H1 (cell line): ENCODE measurements at regions not wholly inside any gene's neighbourhood (a gene's known extent, or its start where the extent isn't known, plus 50 kb on each side); places are given as distances from the start of the nearest gene placed in this dataset.
A peak's percentile ranks its signal among the peaks of the same experiment; 100 is the strongest.

ENCODE experiments used
- CTCF ChIA-PET: fragments of 300-600 bp; sonication (Branson Sonifier 250); formaldehyde crosslinking; loops from one replicate; lab custom pipeline; 2021; ENCODE audit not compliant: partially characterized antibody; lab: Charles Lee
- POLR2A ChIA-PET: fragments of 300-600 bp; sonication (Branson Sonifier 250); formaldehyde crosslinking; loops from one replicate; lab custom pipeline; 2021; ENCODE audit warnings: inconsistent platforms; ENCODE audit not compliant: partially characterized antibody; lab: Charles Lee
- DNase-seq, 2 experiments: peaks; one replicate each; pipeline versions ENCODE4 v3.0.0 to v3.0.0-alpha.2; 2010 to 2022; ENCODE audit warnings: low spot score in 2 of 2, low read depth in 1 of 2, mixed read lengths in 1 of 2
- FAIRE-seq: peaks from 2 replicates; lab custom pipeline; 2011; peaks lifted over from hg19 to GRCh38; lab: Jason Lieb, UNC
- H2AFZ ChIP-seq: 2 replicates; pipeline ENCODE4 v1.8.1; 2012; ENCODE audit warnings: low read length, inconsistent platforms
- H2AK5ac ChIP-seq: 2 replicates; pipeline ENCODE4 v1.6.1; 2013; ENCODE audit warnings: low read depth, low read length
- H2BK120ac ChIP-seq: replicated peaks from 2 replicates; pipeline ENCODE3; 2013; ENCODE audit warnings: low read depth, low read length, inconsistent platforms
- H2BK12ac ChIP-seq: 2 replicates; pipeline ENCODE4 v1.6.1; 2013; ENCODE audit warnings: low read depth, low read length
- H2BK15ac ChIP-seq: 2 replicates; pipeline ENCODE4 v1.6.1; 2013; ENCODE audit warnings: low read length
- H2BK20ac ChIP-seq: 2 replicates; pipeline ENCODE4 v1.6.1; 2013; ENCODE audit warnings: low read length
- H2BK5ac ChIP-seq: 2 replicates; pipeline ENCODE4 v1.6.1; 2013; ENCODE audit warnings: low read depth, low read length
- H3K14ac ChIP-seq: 2 replicates; pipeline ENCODE4 v1.6.1; 2013; ENCODE audit warnings: inconsistent platforms; ENCODE audit not compliant: insufficient read length
- H3K18ac ChIP-seq: 2 replicates; pipeline ENCODE4 v1.6.1; 2013; ENCODE audit warnings: low read length; ENCODE audit errors: extremely low read depth
- H3K23ac ChIP-seq: 2 replicates; pipeline ENCODE4 v1.6.1; 2013; ENCODE audit warnings: inconsistent platforms; ENCODE audit not compliant: insufficient read length
- H3K23me2 ChIP-seq: 2 replicates; pipeline ENCODE4 v1.6.1; 2013; ENCODE audit warnings: low read depth, low read length
- H3K27ac ChIP-seq: 2 replicates; pipeline ENCODE4 v1.6.1; 2011; ENCODE audit warnings: low read depth, low read length, inconsistent platforms
- H3K27me3 ChIP-seq, 4 experiments: replicated peaks in 1 of 4; 1 replicate in 1 of 4; 2 replicates in 3 of 4; pipeline versions ENCODE4 v1.6.1 to v1.8.1; 2011 to 2013; ENCODE audit warnings: low read length in 3 of 4, mild to moderate bottlenecking in 3 of 4, inconsistent platforms in 2 of 4, mixed read lengths in 2 of 4, moderate library complexity in 1 of 4; ENCODE audit not compliant: control insufficient read depth in 3 of 4, insufficient read depth in 3 of 4; ENCODE audit errors: extremely low read depth in 1 of 4
- H3K36me3 ChIP-seq, 4 experiments: 2 replicates each; pipeline versions ENCODE4 v1.6.1 to v1.8.1; 2011 to 2013; ENCODE audit warnings: mild to moderate bottlenecking in 4 of 4, low read length in 3 of 4, moderate library complexity in 2 of 4, control low read depth in 1 of 4, inconsistent platforms in 1 of 4; ENCODE audit not compliant: insufficient read depth in 4 of 4, control insufficient read depth in 2 of 4
- H3K4ac ChIP-seq: replicated peaks from 2 replicates; pipeline ENCODE3; 2013; ENCODE audit warnings: low read length, low read depth, mixed read lengths, inconsistent platforms; ENCODE audit not compliant: insufficient read length
- H3K4me1 ChIP-seq, 4 experiments: replicated peaks in 1 of 4; 1 replicate in 1 of 4; 2 replicates in 3 of 4; pipeline versions ENCODE4 v1.6.1 to v1.8.1; 2011 to 2013; ENCODE audit warnings: low read length in 3 of 4, inconsistent platforms in 2 of 4, mixed read lengths in 1 of 4; ENCODE audit not compliant: insufficient read depth in 4 of 4, control insufficient read depth in 3 of 4
- H3K4me2 ChIP-seq, 2 experiments: 2 replicates each; pipeline versions ENCODE4 v1.6.1 to v1.8.1; 2011 to 2013; ENCODE audit warnings: low read depth in 2 of 2, low read length in 2 of 2, control low read depth in 1 of 2, inconsistent platforms in 1 of 2, mild to moderate bottlenecking in 1 of 2; ENCODE audit not compliant: insufficient read depth in 1 of 2
- H3K4me3 ChIP-seq, 4 experiments: fragments of 200-600, 300-600 bp in 1 of 4; sonication (generic), shearing (Covaris generic), sonication (Bioruptor Twin) in 1 of 4; 2 replicates each; pipeline versions ENCODE4 v1.5.1 to v1.8.1; 2011 to 2016; ENCODE audit warnings: low read length in 4 of 4, low read depth in 3 of 4, control low read depth in 2 of 4, inconsistent platforms in 2 of 4, mild to moderate bottlenecking in 2 of 4, mixed read lengths in 1 of 4, moderate library complexity in 1 of 4; ENCODE audit not compliant: insufficient read depth in 2 of 4; ENCODE audit errors: extremely low read depth in 1 of 4
- H3K56ac ChIP-seq: replicated peaks from 2 replicates; pipeline ENCODE3; 2013; ENCODE audit warnings: low read depth, mild to moderate bottlenecking, mixed read lengths, low read length, inconsistent platforms; ENCODE audit not compliant: insufficient read length
- H3K79me1 ChIP-seq: 2 replicates; pipeline ENCODE4 v1.6.1; 2013; ENCODE audit warnings: low read depth, low read length, control low read depth
- H3K79me2 ChIP-seq, 2 experiments: 2 replicates each; pipeline versions ENCODE4 v1.6.1 to v1.8.1; 2012 to 2013; ENCODE audit warnings: low read length in 2 of 2, mild to moderate bottlenecking in 2 of 2, inconsistent platforms in 1 of 2; ENCODE audit not compliant: insufficient read depth in 2 of 2, control insufficient read depth in 1 of 2
- H3K9ac ChIP-seq, 4 experiments: replicated peaks in 1 of 4; 1 replicate in 1 of 4; 2 replicates in 3 of 4; pipeline versions ENCODE4 v1.6.1 to v1.8.1; 2011 to 2013; ENCODE audit warnings: low read depth in 3 of 4, low read length in 3 of 4, control low read depth in 2 of 4, mild to moderate bottlenecking in 2 of 4, moderate library complexity in 2 of 4, inconsistent platforms in 1 of 4; ENCODE audit errors: extremely low read depth in 1 of 4
- H3K9me3 ChIP-seq, 2 experiments: 2 replicates each; pipeline versions ENCODE4 v1.6.1 to v1.8.1; 2012 to 2013; ENCODE audit warnings: mild to moderate bottlenecking in 2 of 2, moderate library complexity in 2 of 2, control low read depth in 1 of 2, inconsistent platforms in 1 of 2, low read depth in 1 of 2, low read length in 1 of 2, mixed read lengths in 1 of 2; ENCODE audit not compliant: insufficient read depth in 2 of 2
- H4K20me1 ChIP-seq, 2 experiments: replicated peaks in 1 of 2; 2 replicates each; pipeline versions ENCODE3 to v1.8.1; 2011 to 2013; ENCODE audit warnings: inconsistent platforms in 2 of 2, low read length in 2 of 2, mild to moderate bottlenecking in 1 of 2; ENCODE audit not compliant: insufficient read depth in 2 of 2, control insufficient read depth in 1 of 2
- H4K5ac ChIP-seq: 2 replicates; pipeline ENCODE4 v1.6.1; 2013; ENCODE audit warnings: low read length, low read depth, mixed read lengths, inconsistent platforms; ENCODE audit not compliant: insufficient read length
- H4K8ac ChIP-seq: 2 replicates; pipeline ENCODE4 v1.8.0; 2013; ENCODE audit warnings: mild to moderate bottlenecking, moderate library complexity, low read length, inconsistent platforms; ENCODE audit not compliant: insufficient read depth; ENCODE audit errors: extremely low read depth
- H4K91ac ChIP-seq: replicated peaks from 2 replicates; pipeline ENCODE3; 2013; ENCODE audit warnings: low read length, mixed read lengths, inconsistent platforms; ENCODE audit not compliant: insufficient read length
- RAD21 ChIP-seq, 2 experiments: IDR thresholded peaks in 1 of 2; conservative IDR thresholded peaks in 1 of 2; 2 replicates each; pipeline ENCODE4 v1.6.1; 2011; ENCODE audit warnings: low read depth in 2 of 2, low read length in 2 of 2, improper control_type of control experiment in 1 of 2, inconsistent platforms in 1 of 2, mild to moderate bottlenecking in 1 of 2, moderate library complexity in 1 of 2
- RXRA ChIP-seq: IDR thresholded peaks from 2 replicates; pipeline ENCODE4 v1.6.1; 2011; ENCODE audit warnings: low read depth, mild to moderate bottlenecking, low read length, moderate library complexity; ENCODE audit not compliant: insufficient read depth
- WGBS, 2 experiments: shearing (Covaris generic) in 1 of 2; methylation state at CpG; one replicate each; pipeline versions ENCODE4 v1.1.6 to v1.1.7; 2013 to 2015; ENCODE audit warnings: low lambda C conversion rate in 2 of 2, mixed read lengths in 2 of 2, inconsistent platforms in 1 of 2, low coverage in 1 of 2, missing lambda C conversion rate in 1 of 2; ENCODE audit not compliant: insufficient replicate concordance in 2 of 2, insufficient coverage in 1 of 2, insufficient read length in 1 of 2; ENCODE audit errors: extremely low coverage in 1 of 2, missing lambda C conversion rate in 1 of 2; 5-methylcytosine and 5-hydroxymethylcytosine counted together
- TF ChIP-seq, protein P1 (sequence below), 3 experiments: IDR thresholded peaks; 1 replicate in 2 of 3; 2 replicates in 1 of 3; pipeline versions ENCODE4 v1.5.1 to v1.6.1; 2011; ENCODE audit warnings: low read length in 3 of 3, mild to moderate bottlenecking in 3 of 3, inconsistent platforms in 2 of 3, low read depth in 1 of 3, moderate library complexity in 1 of 3; ENCODE audit not compliant: insufficient read depth in 1 of 3; ENCODE audit errors: control extremely low read depth in 1 of 3

DNA sequence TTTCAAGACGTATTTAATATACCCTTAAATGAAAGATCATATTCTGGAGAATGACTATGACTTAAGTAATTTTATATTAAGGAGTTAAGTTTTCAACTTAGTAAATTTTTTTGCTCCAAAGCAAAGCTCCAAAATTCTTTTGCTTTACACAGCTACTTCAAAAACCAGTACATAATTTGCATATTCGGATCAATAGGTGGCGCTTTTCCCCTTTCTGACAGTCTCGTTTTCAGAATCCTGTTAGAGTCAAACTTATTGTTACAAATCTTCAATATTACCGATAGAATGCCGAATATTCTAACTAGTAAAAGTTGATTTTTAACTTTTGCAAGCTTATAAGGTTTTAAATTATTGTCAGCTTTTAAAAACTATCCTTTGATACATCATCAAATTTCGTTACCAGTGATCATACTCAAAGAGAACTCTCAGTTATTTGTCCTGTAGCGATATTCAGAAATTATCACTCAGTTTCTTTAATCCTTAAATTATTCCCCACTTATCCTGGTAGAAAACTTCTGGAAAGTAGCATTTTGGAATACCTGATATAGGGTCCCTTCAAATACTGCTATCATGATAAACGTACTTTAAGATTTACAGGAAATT, 852.7 kb upstream of the KLHL1 start:
- POLR2A ChIA-PET: no interaction called here
- Histone ChIP-seq H3K36me3 (no peaks in the 10 kb centered on the region), H2AFZ (no peak overlapping the region), H3K4me1 (no peaks in the 10 kb centered on the region), H3K79me1 (no peaks in the 10 kb centered on the region), H4K8ac (no peak overlapping the region), H3K23ac (no peak overlapping the region), H4K20me1 (no peaks in the 10 kb centered on the region), H3K56ac (no peak overlapping the region), H2BK5ac (no peak overlapping the region), H3K4ac (no peak overlapping the region), H2BK15ac (no peak overlapping the region), H3K9ac (no peak overlapping the region), H2BK12ac (no peak overlapping the region), H2BK120ac (no peak overlapping the region), H4K91ac (no peak overlapping the region), H3K23me2 (no peaks in the 10 kb centered on the region)
- no peak for DNase-seq
- CTCF ChIA-PET: interaction anchor here (0.6 to 1.4 kb wide), 7 partner anchors 14 to 466 kb away, joined by 3 to 5 read pairs (median 3); no protein-coding TSS in a partner anchor
- peak; percentile 66 to 67 for TF ChIP-seq RAD21 (IDR thresholded peaks at IDR 0.05 in 1 of 2, conservative IDR thresholded peaks at IDR 0.05 in 1 of 2; ENCODE audit: low read depth in 2 of 2, low read length in 2 of 2)
- TF ChIP-seq, protein P1, sequence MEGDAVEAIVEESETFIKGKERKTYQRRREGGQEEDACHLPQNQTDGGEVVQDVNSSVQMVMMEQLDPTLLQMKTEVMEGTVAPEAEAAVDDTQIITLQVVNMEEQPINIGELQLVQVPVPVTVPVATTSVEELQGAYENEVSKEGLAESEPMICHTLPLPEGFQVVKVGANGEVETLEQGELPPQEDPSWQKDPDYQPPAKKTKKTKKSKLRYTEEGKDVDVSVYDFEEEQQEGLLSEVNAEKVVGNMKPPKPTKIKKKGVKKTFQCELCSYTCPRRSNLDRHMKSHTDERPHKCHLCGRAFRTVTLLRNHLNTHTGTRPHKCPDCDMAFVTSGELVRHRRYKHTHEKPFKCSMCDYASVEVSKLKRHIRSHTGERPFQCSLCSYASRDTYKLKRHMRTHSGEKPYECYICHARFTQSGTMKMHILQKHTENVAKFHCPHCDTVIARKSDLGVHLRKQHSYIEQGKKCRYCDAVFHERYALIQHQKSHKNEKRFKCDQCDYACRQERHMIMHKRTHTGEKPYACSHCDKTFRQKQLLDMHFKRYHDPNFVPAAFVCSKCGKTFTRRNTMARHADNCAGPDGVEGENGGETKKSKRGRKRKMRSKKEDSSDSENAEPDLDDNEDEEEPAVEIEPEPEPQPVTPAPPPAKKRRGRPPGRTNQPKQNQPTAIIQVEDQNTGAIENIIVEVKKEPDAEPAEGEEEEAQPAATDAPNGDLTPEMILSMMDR (IDR thresholded peaks at IDR 0.05; ENCODE audit: control extremely low read depth in 1 of 3, insufficient read depth in 1 of 3, low read depth in 1 of 3, low read length in 3 of 3): peak in 2 of 3 experiments; percentile 26 to 47; a peak in 2 of 4 replicates
- TF ChIP-seq RXRA: no peak
- TF ChIP-seq, all 59 proteins: peak for 2
- FAIRE-seq: no peak
- no peaks in the 10 kb centered on the region for H3K27me3 ChIP-seq
- H3K4me2 ChIP-seq: no peak overlapping the region
- no peak overlapping the region for H3K27ac ChIP-seq
- H3K14ac ChIP-seq: no peak overlapping the region
- H3K79me2 ChIP-seq: no peaks in the 10 kb centered on the region
- H4K5ac ChIP-seq: no peak overlapping the region
- no peak overlapping the region for H2BK20ac ChIP-seq
- WGBS, 2 experiments: 57% methylated on average over 9 of the region's 9 CpGs; no CpG with 5 or more reads in 1 of the 2 experiments
- H2AK5ac ChIP-seq: no peak overlapping the region
- no peak overlapping the region for H3K18ac ChIP-seq
- no peak overlapping the region for H3K4me3 ChIP-seq
- H3K9me3 ChIP-seq: no peaks in the 10 kb centered on the region
